Stomach (tissue), 4 donors: ENCODE measurements at regions not wholly inside any gene's neighbourhood (a gene's known extent, or its start where the extent isn't known, plus 50 kb on each side); places are given as distances from the start of the nearest gene placed in this dataset.

Experiments used
- EP300 ChIP-seq: sonication (generic); formaldehyde crosslinking; IDR thresholded peaks from one replicate; pipeline ENCODE4 v1.6.1; 2017; ENCODE audit warnings: antibody characterized with exemption
- POLR2A ChIP-seq, 4 donors: fragments of 450-650 bp; IDR thresholded peaks; one replicate each; pipeline ENCODE4 v1.6.1; 2016; ENCODE audit warnings: antibody characterized with exemption in 4 of 4, control low read depth in 2 of 4, mild to moderate bottlenecking in 1 of 4, moderate library complexity in 1 of 4
- POLR2AphosphoS5 ChIP-seq, 3 donors: sonication (generic); formaldehyde crosslinking; IDR thresholded peaks; one replicate each; pipeline ENCODE4 v1.6.1; 2016; ENCODE audit warnings: antibody characterized with exemption in 3 of 3
- TF ChIP-seq, protein P1 (sequence below), 7 experiments: fragments of 450-650 bp in 4 of 7; fragments of 200-600 bp in 3 of 7; sonication (generic) in 3 of 7; IDR thresholded peaks; one replicate each; pipeline ENCODE4 v1.5.1; 2016 to 2019; ENCODE audit warnings: antibody characterized with exemption in 7 of 7, control low read depth in 2 of 7, mild to moderate bottlenecking in 1 of 7

DNA sequence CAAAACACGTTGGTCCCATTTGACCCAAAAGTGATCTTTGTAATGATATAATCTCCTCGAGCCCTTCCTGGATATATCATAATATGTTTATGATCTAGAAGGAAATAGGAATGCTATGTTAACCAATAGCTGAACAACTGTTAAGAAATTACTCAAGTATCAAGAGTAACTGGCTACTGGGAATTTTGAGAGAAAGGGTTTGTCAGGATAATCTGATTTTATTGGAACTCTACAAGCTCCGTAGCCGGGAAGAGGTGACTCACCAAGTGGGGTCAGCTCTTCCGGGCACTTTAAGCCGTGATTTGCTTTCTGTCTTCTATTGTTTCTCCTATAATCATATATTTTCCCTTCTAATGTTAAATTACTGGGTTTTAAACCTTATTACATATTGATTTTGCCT is 250.5 kb upstream of the POGK start:
- no peak for TF ChIP-seq POLR2A (IDR thresholded peaks at IDR 0.05)
- TF ChIP-seq, protein P1, sequence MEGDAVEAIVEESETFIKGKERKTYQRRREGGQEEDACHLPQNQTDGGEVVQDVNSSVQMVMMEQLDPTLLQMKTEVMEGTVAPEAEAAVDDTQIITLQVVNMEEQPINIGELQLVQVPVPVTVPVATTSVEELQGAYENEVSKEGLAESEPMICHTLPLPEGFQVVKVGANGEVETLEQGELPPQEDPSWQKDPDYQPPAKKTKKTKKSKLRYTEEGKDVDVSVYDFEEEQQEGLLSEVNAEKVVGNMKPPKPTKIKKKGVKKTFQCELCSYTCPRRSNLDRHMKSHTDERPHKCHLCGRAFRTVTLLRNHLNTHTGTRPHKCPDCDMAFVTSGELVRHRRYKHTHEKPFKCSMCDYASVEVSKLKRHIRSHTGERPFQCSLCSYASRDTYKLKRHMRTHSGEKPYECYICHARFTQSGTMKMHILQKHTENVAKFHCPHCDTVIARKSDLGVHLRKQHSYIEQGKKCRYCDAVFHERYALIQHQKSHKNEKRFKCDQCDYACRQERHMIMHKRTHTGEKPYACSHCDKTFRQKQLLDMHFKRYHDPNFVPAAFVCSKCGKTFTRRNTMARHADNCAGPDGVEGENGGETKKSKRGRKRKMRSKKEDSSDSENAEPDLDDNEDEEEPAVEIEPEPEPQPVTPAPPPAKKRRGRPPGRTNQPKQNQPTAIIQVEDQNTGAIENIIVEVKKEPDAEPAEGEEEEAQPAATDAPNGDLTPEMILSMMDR (IDR thresholded peaks at IDR 0.05) = no peak
- no peak for TF ChIP-seq POLR2AphosphoS5 (IDR thresholded peaks at IDR 0.05)
- TF ChIP-seq EP300 = no peak
